IMR-90 (cell line): ENCODE measurements at regions not wholly inside any gene's neighbourhood (a gene's known extent, or its start where the extent isn't known, plus 50 kb on each side); places are given as distances from the start of the nearest gene placed in this dataset.

Source experiments
- ATAC-seq: fragments of 200-7000 bp; cut with Tn5 transposase; 2 replicates; pipeline ENCODE4 v1.9.1; 2020; ENCODE audit warnings: low read depth, mild to moderate bottlenecking, moderate library complexity
- BruUV-seq: library from RNA; stranded (reverse); fragments of 400-500 nt; replicated peaks from 2 replicates; lab custom pipeline; 2021; lab: Mats Ljungman, UMichigan
- CTCF ChIA-PET: fragments of 300-600 bp; formaldehyde crosslinking; extraction: SDS; loops from one replicate; lab custom pipeline; 2021; ENCODE audit warnings: antibody characterized with exemption; lab: Yijun Ruan, JAX
- POLR2A ChIA-PET: fragments of 300-600 bp; sonication (Branson Sonifier 250); formaldehyde crosslinking; loops from one replicate; lab custom pipeline; 2022; ENCODE audit warnings: antibody characterized with exemption; ENCODE audit not compliant: unreplicated experiment; lab: Charles Lee
- DNase-seq: peaks from one replicate; pipeline ENCODE4 v3.0.0; 2013
- H2AFZ ChIP-seq: replicated peaks from 2 replicates; pipeline ENCODE3; 2013; ENCODE audit warnings: low read length, mild to moderate bottlenecking; ENCODE audit not compliant: poor library complexity
- H2AK5ac ChIP-seq: 2 replicates; pipeline ENCODE4 v1.6.1; 2013; ENCODE audit warnings: low read depth, low read length, inconsistent platforms
- H2AK9ac ChIP-seq: replicated peaks from 2 replicates; pipeline ENCODE3; 2013; ENCODE audit warnings: mild to moderate bottlenecking, low read depth, low read length, moderate library complexity; ENCODE audit not compliant: poor library complexity
- H2BK120ac ChIP-seq: 2 replicates; pipeline ENCODE4 v1.6.1; 2013; ENCODE audit warnings: low read depth, low read length, inconsistent platforms
- H2BK15ac ChIP-seq: 3 replicates; pipeline ENCODE4 v1.6.1; 2013; ENCODE audit warnings: low read depth, low read length, inconsistent platforms
- H2BK20ac ChIP-seq: 2 replicates; pipeline ENCODE4 v1.6.1; 2013; ENCODE audit warnings: low read depth, mild to moderate bottlenecking, inconsistent platforms, low read length, moderate library complexity
- H2BK5ac ChIP-seq: 2 replicates; pipeline ENCODE4 v1.6.1; 2013; ENCODE audit warnings: mild to moderate bottlenecking, low read depth, low read length, inconsistent platforms; ENCODE audit not compliant: poor library complexity, severe bottlenecking
- H3K14ac ChIP-seq: replicated peaks from 2 replicates; pipeline ENCODE4 v1.6.1; 2013; ENCODE audit warnings: low read depth, low read length, inconsistent platforms
- H3K18ac ChIP-seq: 2 replicates; pipeline ENCODE4 v1.6.1; 2013; ENCODE audit warnings: low read depth, low read length, control low read depth
- H3K23ac ChIP-seq: 2 replicates; pipeline ENCODE4 v1.6.1; 2013; ENCODE audit warnings: low read depth, low read length, inconsistent platforms
- H3K27ac ChIP-seq: 2 replicates; pipeline ENCODE4 v1.5.1; 2013; ENCODE audit warnings: mild to moderate bottlenecking, control low read depth, low read length; ENCODE audit not compliant: insufficient read depth
- H3K27me3 ChIP-seq: 2 replicates; pipeline ENCODE4 v1.6.1; 2013; ENCODE audit warnings: low read length; ENCODE audit not compliant: control insufficient read depth, insufficient read depth
- H3K36me3 ChIP-seq: 2 replicates; pipeline ENCODE4 v1.6.1; 2013; ENCODE audit warnings: low read length, mixed read lengths; ENCODE audit not compliant: control insufficient read depth, insufficient read depth
- H3K4ac ChIP-seq: 2 replicates; pipeline ENCODE4 v1.6.1; 2013; ENCODE audit warnings: low read depth, low read length, inconsistent platforms
- H3K4me1 ChIP-seq: 2 replicates; pipeline ENCODE4 v1.6.1; 2013; ENCODE audit warnings: low read length, mixed read lengths; ENCODE audit not compliant: control insufficient read depth, insufficient read depth
- H3K4me2 ChIP-seq: 2 replicates; pipeline ENCODE4 v1.6.1; 2013; ENCODE audit warnings: low read depth, mild to moderate bottlenecking, control low read depth, low read length, moderate library complexity
- H3K4me3 ChIP-seq: 2 replicates; pipeline ENCODE4 v1.5.1; 2013; ENCODE audit warnings: low read depth, mild to moderate bottlenecking, control low read depth, low read length, moderate library complexity; ENCODE audit not compliant: insufficient read depth
- H3K56ac ChIP-seq: 2 replicates; pipeline ENCODE4 v1.6.1; 2013; ENCODE audit warnings: low read length, inconsistent platforms; ENCODE audit not compliant: insufficient read depth; ENCODE audit errors: extremely low read depth
- H3K79me1 ChIP-seq, 2 experiments: 2 replicates each; pipeline ENCODE4 v1.6.1; 2013; ENCODE audit warnings: low read length in 2 of 2, inconsistent platforms in 1 of 2, low read depth in 1 of 2
- H3K9ac ChIP-seq: 2 replicates; pipeline ENCODE4 v1.6.1; 2013; ENCODE audit warnings: low read depth, low read length, control low read depth
- H3K9me1 ChIP-seq: 2 replicates; pipeline ENCODE4 v1.6.1; 2013; ENCODE audit warnings: low read length, inconsistent platforms; ENCODE audit not compliant: insufficient read depth
- H3K9me3 ChIP-seq: 2 replicates; pipeline ENCODE4 v1.6.1; 2013; ENCODE audit warnings: low read length; ENCODE audit not compliant: control insufficient read depth, insufficient read depth
- H4K20me1 ChIP-seq: 2 replicates; pipeline ENCODE4 v1.6.1; 2013; ENCODE audit warnings: low read length, inconsistent platforms; ENCODE audit not compliant: insufficient read depth
- H4K5ac ChIP-seq: 2 replicates; pipeline ENCODE4 v1.6.1; 2013; ENCODE audit warnings: mild to moderate bottlenecking, low read depth, low read length, control low read depth
- H4K8ac ChIP-seq, 2 experiments: 2 replicates each; pipeline ENCODE4 v1.6.1; 2013; ENCODE audit warnings: low read depth in 2 of 2, low read length in 2 of 2, control low read depth in 1 of 2, inconsistent platforms in 1 of 2
- H4K91ac ChIP-seq: 2 replicates; pipeline ENCODE4 v1.6.1; 2013; ENCODE audit warnings: low read depth, low read length, inconsistent platforms; ENCODE audit not compliant: insufficient read depth
- CEBPB ChIP-seq: IDR thresholded peaks from 2 replicates; pipeline ENCODE4 v1.6.1; 2012; ENCODE audit warnings: low read depth, low read length, improper control_type of control experiment
- CTCF ChIP-seq: conservative IDR thresholded peaks from 2 replicates; pipeline ENCODE4 v1.5.1; 2012; ENCODE audit warnings: mild to moderate bottlenecking, low read depth, low read length, improper control_type of control experiment
- FOS ChIP-seq: fragments of 150-350 bp; IDR thresholded peaks from 2 replicates; pipeline ENCODE4 v1.6.1; 2016; ENCODE audit warnings: low read depth, low read length
- MXI1 ChIP-seq: IDR thresholded peaks from 2 replicates; pipeline ENCODE4 v1.6.1; 2012; ENCODE audit warnings: low read depth, mild to moderate bottlenecking, low read length, moderate library complexity, borderline replicate concordance
- NFE2L2 ChIP-seq: fragments of 150-350 bp; IDR thresholded peaks from 2 replicates; pipeline ENCODE4 v1.6.1; 2016; ENCODE audit warnings: low read depth, mild to moderate bottlenecking, low read length
- RAD21 ChIP-seq: IDR thresholded peaks from 2 replicates; pipeline ENCODE4 v1.6.1; 2012; ENCODE audit warnings: low read length, improper control_type of control experiment
- RCOR1 ChIP-seq: IDR thresholded peaks from 2 replicates; pipeline ENCODE4 v1.6.1; 2012; ENCODE audit warnings: mild to moderate bottlenecking, low read length, improper control_type of control experiment; ENCODE audit not compliant: insufficient replicate concordance
- RFX5 ChIP-seq: IDR thresholded peaks from 2 replicates; pipeline ENCODE4 v1.8.0; 2012; ENCODE audit warnings: low read depth, mild to moderate bottlenecking, low read length, moderate library complexity
- SMC3 ChIP-seq: fragments of 150-350 bp; IDR thresholded peaks from 2 replicates; pipeline ENCODE4 v1.6.1; 2016; ENCODE audit warnings: low read depth, mild to moderate bottlenecking, antibody characterized with exemption, low read length, moderate library complexity
- WGBS, 2 experiments: methylation state at CpG; one replicate each; pipeline versions ENCODE4 v1.1.5 to v1.1.7; 2013; ENCODE audit warnings: missing lambda C conversion rate in 2 of 2; ENCODE audit not compliant: insufficient read length in 1 of 2; ENCODE audit errors: extremely low coverage in 2 of 2; 5-methylcytosine and 5-hydroxymethylcytosine counted together
- dilution Hi-C: fragments of 300-500 bp; cut with HindIII; formaldehyde crosslinking; loops from one replicate; pipeline ENCODE4 v1.14.3; 2018; ENCODE audit warnings: low sequenced_read_pairs; ENCODE audit not compliant: unreplicated experiment
- in situ Hi-C: fragments of 300-500 bp; cut with MboI; formaldehyde crosslinking; loops from 3 replicates; pipeline ENCODE4 v1.14.3; 2019; ENCODE audit warnings: low sequenced_read_pairs, inconsistent platforms, mixed read lengths
- intact Hi-C: fragments of 100-400 bp; cut with micrococcal nuclease; formaldehyde crosslinking; loops from 2 replicates; pipeline ENCODE4 v1.10.0; 2022

GRCh38 chr17:22459331-22459952, 767.1 kb downstream of the KCNJ18 start:
- Histone ChIP-seq H3K18ac (no peak overlapping the region), H4K8ac (no peak overlapping the region), H3K23ac (no peak overlapping the region), H2AK9ac (no peak overlapping the region), H3K4ac (no peak overlapping the region), H3K4me1 (no peaks in the 10 kb centered on the region), H3K27me3 (no peaks in the 10 kb centered on the region), H4K20me1 (no peaks in the 10 kb centered on the region), H2BK5ac (no peak overlapping the region), H3K9me1 (no peaks in the 10 kb centered on the region), H2BK120ac (no peak overlapping the region), H2BK20ac (no peak overlapping the region), H3K9ac (no peak overlapping the region), H4K5ac (no peak overlapping the region), H3K4me3 (no peak overlapping the region), H2AK5ac (no peak overlapping the region), H3K4me2 (no peak overlapping the region), H3K36me3 (no peaks in the 10 kb centered on the region), H2BK15ac (no peak overlapping the region), H3K27ac (no peak overlapping the region), H3K14ac (no peak overlapping the region), H4K91ac (no peak overlapping the region), H3K56ac (no peak overlapping the region), H2AFZ (no peak overlapping the region), H3K79me1 (no peaks in the 10 kb centered on the region), H3K9me3 (peaks cover 22% of the 10 kb centered on the region)
- 53% methylated on average over 5 of the region's 12 CpGs; no CpG with 5 or more reads in 1 of the 2 experiments for WGBS, 2 experiments
- no TSS peak for BruUV-seq
- CTCF ChIA-PET, result no interaction called here
- no peak for TF ChIP-seq RAD21
- no peak for TF ChIP-seq SMC3
- TF ChIP-seq FOS, result no peak
- no peak for TF ChIP-seq RFX5
- no peak for TF ChIP-seq NFE2L2
- TF ChIP-seq CTCF, result no peak
- no peak for TF ChIP-seq RCOR1
- no peak for TF ChIP-seq CEBPB
- no peak for TF ChIP-seq MXI1
- ATAC-seq, result no peak
- DNase-seq, result no peak
- intact Hi-C loops (no loop called here), dilution Hi-C loops (no loop called here), in situ Hi-C loops (no loop called here)
- POLR2A ChIA-PET, result no interaction called here
